Bone marrow (tissue), 2 donors: ENCODE measurements at regions not wholly inside any gene's neighbourhood (a gene's known extent, or its start where the extent isn't known, plus 50 kb on each side); places are given as distances from the start of the nearest gene placed in this dataset.
"Not testable (repeated sequence)": the region's sequence is repeated elsewhere in the genome, so short reads cannot be mapped to it uniquely, and the experiment has no call there.

Experiments used
- DNase-seq, 2 donors: peaks; one replicate each; lab custom pipeline; 2025; lab: John Stamatoyannopoulos, UW

- no peak for DNase-seq
Observed at GRCh38 chr2:125364192-125364983, 1291.6 kb upstream of the GYPC start.

GRCh38 chr2:125364984-125365265 is 1291.0 kb upstream of the GYPC start:
- no peak for DNase-seq

- no peak for DNase-seq
Observed at GRCh38 chr2:125371867-125372266, 1284.1 kb upstream of the GYPC start.

- no peak for DNase-seq
Observed at GRCh38 chr2:125373293-125373692, 1282.7 kb upstream of the GYPC start.

- DNase-seq = no peak
Observed at GRCh38 chr2:125386074-125386473, 1269.9 kb upstream of the GYPC start.

GRCh38 chr2:125397535-125398251 is 1258.3 kb upstream of the GYPC start:
- no peak for DNase-seq

GRCh38 chr2:125398738-125399524 is 1257.0 kb upstream of the GYPC start:
- DNase-seq = no peak

GRCh38 chr2:125405816-125406215 is 1250.1 kb upstream of the GYPC start:
- DNase-seq = no peak

GRCh38 chr2:125408874-125409538 is 1247.0 kb upstream of the GYPC start:
- no peak for DNase-seq

- no peak for DNase-seq
Observed at GRCh38 chr2:125418483-125418882, 1237.5 kb upstream of the GYPC start.

GRCh38 chr2:125422198-125422770 is 1233.7 kb upstream of the GYPC start:
- not testable (repeated sequence) for DNase-seq

- DNase-seq = no peak
Observed at GRCh38 chr2:125424266-125424785, 1231.6 kb upstream of the GYPC start.

- no peak for DNase-seq
Observed at GRCh38 chr2:125427721-125428315, 1228.1 kb upstream of the GYPC start.

- no peak for DNase-seq
Observed at GRCh38 chr2:125444106-125444505, 1211.9 kb upstream of the GYPC start.

GRCh38 chr2:125445495-125445894 is 1210.5 kb upstream of the GYPC start:
- no peak for DNase-seq

GRCh38 chr2:125450092-125450491 is 1205.9 kb upstream of the GYPC start:
- DNase-seq = no peak

GRCh38 chr2:125455110-125455509 is 1200.8 kb upstream of the GYPC start:
- DNase-seq = no peak

GRCh38 chr2:125456693-125457363 is 1199.1 kb upstream of the GYPC start:
- DNase-seq = no peak

- DNase-seq = no peak
Observed at GRCh38 chr2:125471963-125472362, 1184.0 kb upstream of the GYPC start.

GRCh38 chr2:125479143-125479636 is 1176.8 kb upstream of the GYPC start:
- no peak for DNase-seq

GRCh38 chr2:125490308-125490707 is 1165.7 kb upstream of the GYPC start:
- DNase-seq = no peak
